GM21528 (cell line): ENCODE measurements at regions not wholly inside any gene's neighbourhood (a gene's known extent, or its start where the extent isn't known, plus 50 kb on each side); places are given as distances from the start of the nearest gene placed in this dataset.

ENCODE experiments used
- ATAC-seq: cut with Tn5 transposase; IDR thresholded peaks from one replicate; pipeline ENCODE4 v1.9.1; 2021; ENCODE audit warnings: mild to moderate bottlenecking, moderate library complexity; ENCODE audit not compliant: unreplicated experiment, low FRiP score

DNA sequence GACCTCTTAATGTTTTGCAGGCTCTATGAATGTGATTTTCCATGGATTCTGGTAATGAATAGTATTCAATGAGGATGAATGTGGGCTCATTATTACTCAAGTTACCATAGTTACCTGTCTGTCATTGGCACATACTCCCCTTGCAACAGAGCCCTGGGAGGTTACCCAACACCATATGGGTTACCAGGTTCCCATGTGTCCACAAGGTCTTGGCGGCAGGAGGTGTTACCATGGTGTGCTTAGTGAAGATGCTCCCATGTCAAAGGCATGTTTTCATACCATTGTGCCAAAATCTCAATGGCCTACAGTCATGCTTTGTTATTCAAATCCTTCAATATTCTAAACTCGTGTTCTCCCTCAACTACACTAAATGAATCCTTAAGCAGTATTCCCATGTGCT, 232.5 kb downstream of the HDGFL1 start:
- no peak for ATAC-seq

- ATAC-seq, result no peak
Observed at GRCh38 chr6:22804620-22805261, 235.4 kb downstream of the HDGFL1 start.

DNA sequence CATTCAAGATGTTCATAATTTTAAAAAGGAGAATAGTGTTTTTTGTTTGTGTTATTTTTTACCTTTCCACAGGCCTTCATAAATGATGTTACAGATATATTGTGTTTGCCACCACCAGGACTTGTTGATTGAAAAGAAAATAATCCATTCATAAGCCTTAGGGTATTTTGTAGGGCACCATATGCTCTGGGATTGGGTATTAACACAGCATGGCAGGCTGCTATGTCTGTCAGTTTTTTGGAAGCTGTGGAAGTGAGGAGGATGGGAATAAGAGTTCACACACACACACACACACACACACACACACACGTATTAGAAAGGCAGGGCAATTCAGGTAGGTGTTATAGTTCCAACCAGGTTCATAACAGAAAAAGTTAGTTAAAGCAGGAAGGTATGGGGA, 237.9 kb downstream of the HDGFL1 start:
- ATAC-seq, result no peak

- no peak for ATAC-seq
Observed at GRCh38 chr6:22807818-22808217, 238.5 kb downstream of the HDGFL1 start.

- no peak for ATAC-seq
Observed at GRCh38 chr6:22808466-22808865, 239.1 kb downstream of the HDGFL1 start.

GRCh38 chr6:22809370-22809769, 240.0 kb downstream of the HDGFL1 start:
- ATAC-seq, result no peak

- ATAC-seq, result no peak
Observed at GRCh38 chr6:22819209-22819608, 249.8 kb downstream of the HDGFL1 start.

- ATAC-seq, result no peak
Observed at GRCh38 chr6:22821664-22822320, 252.4 kb downstream of the HDGFL1 start.

DNA sequence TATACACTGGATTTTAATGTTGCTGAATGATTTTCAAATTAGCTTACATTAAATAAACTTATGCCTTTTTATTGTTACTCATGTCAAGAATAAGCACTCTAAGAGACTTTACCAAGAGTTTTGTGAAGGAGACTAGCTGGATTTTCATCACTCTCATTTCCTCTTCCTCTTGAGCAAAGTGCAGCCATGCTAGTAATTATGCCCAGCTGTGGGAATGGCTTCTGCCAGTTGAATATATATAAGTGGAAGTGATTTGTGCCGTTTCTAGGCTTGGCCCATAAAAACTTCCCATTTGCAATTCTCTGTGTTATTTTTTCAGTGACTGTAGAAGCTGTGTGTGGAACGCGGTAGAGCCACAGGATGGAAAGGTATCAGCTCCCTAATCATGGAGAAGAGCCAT, 255.8 kb downstream of the HDGFL1 start:
- no peak for ATAC-seq

- no peak for ATAC-seq
Observed at GRCh38 chr6:22826961-22827360, 257.6 kb downstream of the HDGFL1 start.

- no peak for ATAC-seq
Observed at GRCh38 chr6:22827760-22828159, 258.4 kb downstream of the HDGFL1 start.

GRCh38 chr6:22828179-22829062, 259.1 kb downstream of the HDGFL1 start:
- no peak for ATAC-seq

DNA sequence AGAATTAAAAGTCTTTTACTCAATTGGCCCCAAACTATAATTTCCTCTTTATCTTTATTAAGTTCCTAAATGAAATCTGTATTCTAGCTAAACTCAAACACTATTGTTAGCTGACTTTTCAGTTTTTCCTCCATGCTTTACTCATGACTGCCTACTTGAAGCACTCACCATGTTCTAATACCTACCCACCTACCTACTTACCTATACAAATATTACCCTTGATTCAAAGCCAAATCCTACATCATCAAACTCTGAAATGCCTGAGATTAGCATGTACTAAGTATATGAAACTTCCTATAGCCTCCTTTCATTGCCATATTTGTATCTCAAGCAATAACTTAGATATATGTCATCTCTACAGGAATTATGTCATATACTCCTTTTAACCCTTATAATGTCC, 259.7 kb downstream of the HDGFL1 start:
- no peak for ATAC-seq

DNA sequence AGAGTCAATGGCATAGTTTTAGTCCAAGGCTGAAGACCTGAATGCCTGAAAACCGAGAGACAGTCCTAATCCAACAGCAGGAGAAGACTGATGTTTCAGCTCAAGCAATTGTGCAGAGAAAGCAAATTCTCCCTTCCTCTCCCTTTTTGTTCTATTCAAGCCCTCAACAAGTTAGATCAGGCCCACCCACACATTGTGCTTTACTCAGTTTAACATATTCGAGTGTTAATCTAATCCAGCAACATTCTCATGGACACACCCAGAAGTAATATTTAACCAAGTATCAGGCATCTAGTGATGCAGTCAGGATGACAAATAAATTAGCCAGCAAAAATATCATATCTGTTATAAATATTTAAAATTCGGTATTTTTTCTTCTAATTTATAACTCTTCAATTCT, 261.1 kb downstream of the HDGFL1 start:
- no peak for ATAC-seq

DNA sequence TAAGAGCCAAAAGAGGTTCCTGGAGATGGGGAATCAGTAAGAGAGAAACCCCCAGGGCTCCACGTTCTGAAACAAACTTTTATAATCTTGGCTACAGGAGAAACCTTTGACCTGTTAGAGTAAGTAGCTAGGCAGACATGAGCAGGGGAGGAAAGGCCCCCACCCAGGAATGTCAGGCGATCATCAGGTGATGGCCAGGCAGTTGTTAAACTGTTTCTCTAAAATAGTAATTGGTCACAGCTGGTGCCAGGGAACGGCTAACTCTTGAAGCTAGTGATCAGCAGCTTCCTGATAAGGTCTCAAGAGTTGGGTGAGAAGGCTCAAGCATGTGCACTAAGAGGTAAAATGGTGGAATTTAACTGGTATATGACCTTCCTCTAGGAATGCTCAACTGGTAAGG, 263.8 kb downstream of the HDGFL1 start:
- no peak for ATAC-seq

GRCh38 chr6:22838345-22838744, 269.0 kb downstream of the HDGFL1 start:
- no peak for ATAC-seq

- ATAC-seq, result no peak
Observed at GRCh38 chr6:22845467-22845866, 276.1 kb downstream of the HDGFL1 start.

GRCh38 chr6:22848121-22848520, 278.8 kb downstream of the HDGFL1 start:
- ATAC-seq, result no peak

- ATAC-seq, result no peak
Observed at GRCh38 chr6:22849921-22850320, 280.6 kb downstream of the HDGFL1 start.

GRCh38 chr6:22852101-22852500, 282.7 kb downstream of the HDGFL1 start:
- ATAC-seq, result no peak

DNA sequence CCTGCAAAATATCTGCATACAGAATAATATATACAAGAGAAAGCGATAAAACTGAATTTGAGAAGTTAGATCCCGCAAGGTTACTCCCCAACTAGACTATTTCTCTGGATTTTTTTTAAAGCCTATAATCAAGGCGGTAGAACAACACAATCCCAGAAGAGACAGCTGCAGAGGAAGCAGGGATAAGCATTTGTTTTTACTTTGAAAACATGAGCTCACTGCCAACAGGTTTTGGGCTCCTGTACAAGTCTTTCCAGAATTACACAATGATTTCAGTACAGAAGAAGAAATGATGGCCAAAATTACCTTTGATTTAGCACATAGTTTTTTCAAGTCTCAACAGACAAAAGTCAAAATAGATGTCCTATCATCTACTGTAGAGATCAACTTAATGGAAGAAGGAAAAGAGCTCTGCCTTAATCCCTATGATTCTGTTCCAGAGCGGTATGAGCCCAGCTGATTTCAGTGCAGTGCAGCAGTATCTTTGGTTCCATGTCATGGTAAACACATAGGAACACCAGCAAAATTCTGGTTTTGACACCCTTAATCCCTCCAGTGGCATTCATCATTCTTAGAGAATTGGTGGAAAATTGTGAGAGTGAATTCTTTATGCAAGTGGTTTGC, 304.3 kb downstream of the HDGFL1 start:
- no peak for ATAC-seq
